NCI-H510A treated with DMSO at 0.1 percent for 48 hours (cell line): ENCODE measurements at regions not wholly inside any gene's neighbourhood (a gene's known extent, or its start where the extent isn't known, plus 50 kb on each side); places are given as distances from the start of the nearest gene placed in this dataset.
"Not testable (repeated sequence)": the region's sequence is repeated elsewhere in the genome, so short reads cannot be mapped to it uniquely, and the experiment has no call there.

ENCODE experiments used
- DNase-seq: peaks from one replicate; lab custom pipeline; 2025; lab: John Stamatoyannopoulos, UW

- DNase-seq = no peak
Observed at GRCh38 chr3:86794361-86795065, 196.4 kb downstream of the VGLL3 start.

- DNase-seq = no peak
Observed at GRCh38 chr3:86793786-86794185, 197.2 kb downstream of the VGLL3 start.

GRCh38 chr3:86792316-86792715, 198.6 kb downstream of the VGLL3 start:
- no peak for DNase-seq

GRCh38 chr3:86790884-86791549, 199.9 kb downstream of the VGLL3 start:
- no peak for DNase-seq

GRCh38 chr3:86788371-86788770, 202.6 kb downstream of the VGLL3 start:
- no peak for DNase-seq

GRCh38 chr3:86787091-86787490, 203.9 kb downstream of the VGLL3 start:
- no peak for DNase-seq

- no peak for DNase-seq
Observed at GRCh38 chr3:86785386-86785785, 205.6 kb downstream of the VGLL3 start.

GRCh38 chr3:86782866-86783265, 208.1 kb downstream of the VGLL3 start:
- DNase-seq = no peak

GRCh38 chr3:86782286-86782685, 208.7 kb downstream of the VGLL3 start:
- DNase-seq = no peak

GRCh38 chr3:86774082-86774691, 216.8 kb downstream of the VGLL3 start:
- peak; percentile 45 for DNase-seq

GRCh38 chr3:86772699-86773098, 218.2 kb downstream of the VGLL3 start:
- DNase-seq = no peak

- no peak for DNase-seq
Observed at GRCh38 chr3:86771741-86772512, 219.0 kb downstream of the VGLL3 start.

GRCh38 chr3:86766331-86766730, 224.6 kb downstream of the VGLL3 start:
- DNase-seq = no peak

- not testable (repeated sequence) for DNase-seq
Observed at GRCh38 chr3:86757322-86758179, 233.4 kb downstream of the VGLL3 start.

GRCh38 chr3:86748015-86748414, 242.9 kb downstream of the VGLL3 start:
- DNase-seq = no peak

- DNase-seq = no peak
Observed at GRCh38 chr3:86744051-86744450, 246.9 kb downstream of the VGLL3 start.

- no peak for DNase-seq
Observed at GRCh38 chr3:86743233-86743632, 247.7 kb downstream of the VGLL3 start.

- DNase-seq = no peak
Observed at GRCh38 chr3:86740751-86741150, 250.2 kb downstream of the VGLL3 start.

GRCh38 chr3:86739244-86739643, 251.7 kb downstream of the VGLL3 start:
- no peak for DNase-seq

GRCh38 chr3:86738684-86739083, 252.3 kb downstream of the VGLL3 start:
- no peak for DNase-seq

- no peak for DNase-seq
Observed at GRCh38 chr3:86737517-86737916, 253.4 kb downstream of the VGLL3 start.

- DNase-seq = no peak
Observed at GRCh38 chr3:86733257-86733656, 257.7 kb downstream of the VGLL3 start.
